GM12892 (cell line): ENCODE measurements at regions not wholly inside any gene's neighbourhood (a gene's known extent, or its start where the extent isn't known, plus 50 kb on each side); places are given as distances from the start of the nearest gene placed in this dataset.

Source experiments
- POLR2A ChIP-seq: IDR thresholded peaks from 2 replicates; pipeline ENCODE4 v1.6.1; 2011; ENCODE audit warnings: low read depth, low read length, control low read depth
- POLR2AphosphoS5 ChIP-seq: IDR thresholded peaks from 2 replicates; pipeline ENCODE4 v1.6.1; 2011; ENCODE audit warnings: low read depth, low read length, control low read depth

GRCh38 chr11:87473174-87473573 is 435.4 kb downstream of the TMEM135 start:
- TF ChIP-seq POLR2AphosphoS5 (no peak), POLR2A (no peak)
